Dendritic cell treated with granulocyte-macrophage colony-stimulating factor and Interleukin-4, amounts not matched to agents 40 ng/mL and 50 ng/mL, for 4 days (primary cell): ENCODE measurements at regions not wholly inside any gene's neighbourhood (a gene's known extent, or its start where the extent isn't known, plus 50 kb on each side); places are given as distances from the start of the nearest gene placed in this dataset.

Experiments
- H3K27ac Mint-ChIP-seq: one replicate; pipeline ENCODE4 v1.8.0; 2022; ENCODE audit warnings: mild to moderate bottlenecking, mixed read lengths
- H3K27me3 Mint-ChIP-seq: one replicate; pipeline ENCODE4 v1.8.0; 2022; ENCODE audit warnings: mild to moderate bottlenecking, mixed read lengths
- H3K36me3 Mint-ChIP-seq: one replicate; pipeline ENCODE4 v1.8.0; 2022; ENCODE audit warnings: low read depth, mixed read lengths
- H3K4me1 Mint-ChIP-seq: one replicate; pipeline ENCODE4 v1.8.0; 2022; ENCODE audit warnings: low read depth, mixed read lengths
- H3K4me3 Mint-ChIP-seq: one replicate; pipeline ENCODE4 v1.8.0; 2022; ENCODE audit warnings: mild to moderate bottlenecking, moderate library complexity, mixed read lengths
- H3K9me3 Mint-ChIP-seq: one replicate; pipeline ENCODE4 v1.8.0; 2022; ENCODE audit warnings: mixed read lengths
- intact Hi-C: fragments of 100-400 bp; cut with micrococcal nuclease; formaldehyde crosslinking; loops from one replicate; pipeline ENCODE4 v1.15.0; 2022

DNA sequence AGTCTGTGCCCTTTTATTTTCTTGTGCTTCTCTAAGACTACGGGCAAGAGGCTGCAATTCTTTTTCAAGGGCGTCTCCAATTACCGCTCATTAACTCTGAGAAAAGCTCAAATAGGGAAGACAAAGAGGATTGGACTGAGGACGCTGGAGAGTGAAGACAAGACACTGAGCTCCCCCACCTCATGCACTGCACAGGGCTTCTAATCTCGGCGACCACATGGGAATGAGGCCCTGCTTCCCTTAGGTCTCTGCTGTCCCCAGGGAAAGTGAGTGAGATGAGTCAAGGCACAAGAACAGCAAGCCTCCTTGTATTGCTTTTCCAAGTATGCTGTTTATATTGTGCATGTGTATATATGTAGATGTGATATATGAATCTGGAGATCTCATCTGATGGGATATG is 392.2 kb upstream of the CFAP20DC start:
- intact Hi-C loops = no loop called here
- no peaks in the 10 kb centered on the region for H3K27me3 Mint-ChIP-seq
- H3K9me3 Mint-ChIP-seq = no peaks in the 10 kb centered on the region
- H3K27ac Mint-ChIP-seq = no peak overlapping the region
- no peak overlapping the region for H3K4me3 Mint-ChIP-seq
- no peaks in the 10 kb centered on the region for H3K36me3 Mint-ChIP-seq
- H3K4me1 Mint-ChIP-seq = peaks cover 11% of the 10 kb centered on the region

DNA sequence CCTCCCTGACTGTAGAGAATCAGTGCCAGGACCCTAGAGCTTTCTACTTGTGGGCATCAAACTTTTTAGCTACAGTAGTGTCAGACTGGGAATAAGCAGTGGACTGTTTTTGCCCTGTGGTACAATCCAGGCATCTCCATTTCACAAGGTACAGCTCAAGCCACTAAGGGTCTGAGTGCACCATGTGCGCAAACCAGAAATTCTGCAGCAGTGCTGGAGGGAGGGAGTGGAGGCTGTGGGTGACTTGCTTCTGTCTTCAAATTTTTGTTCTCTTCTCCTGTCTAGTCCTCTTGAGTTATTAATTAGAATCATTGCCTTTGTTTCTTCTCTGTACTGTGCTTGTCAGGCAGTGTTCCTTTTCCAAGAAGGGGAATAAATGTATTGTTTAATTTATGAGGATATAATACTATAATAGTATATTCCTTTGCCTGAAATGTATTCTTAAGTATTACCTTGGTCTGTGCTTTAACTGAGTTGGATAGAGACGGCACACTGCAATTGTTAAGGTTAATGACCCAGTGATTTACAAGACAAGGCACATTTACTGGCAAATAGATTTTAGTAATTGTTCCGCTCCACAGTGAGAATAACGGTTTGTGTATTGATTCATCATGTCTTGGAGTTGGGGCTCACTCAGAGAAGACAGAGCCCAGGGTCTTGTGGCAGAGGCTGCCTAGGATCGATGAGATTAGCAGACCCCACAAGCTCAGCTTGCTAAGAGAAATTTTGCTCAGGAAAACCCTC is 390.6 kb upstream of the CFAP20DC start:
- H3K36me3 Mint-ChIP-seq = no peaks in the 10 kb centered on the region
- peaks cover 11% of the 10 kb centered on the region for H3K4me1 Mint-ChIP-seq
- intact Hi-C loops = no loop called here
- H3K9me3 Mint-ChIP-seq = no peaks in the 10 kb centered on the region
- H3K4me3 Mint-ChIP-seq = no peak overlapping the region
- H3K27ac Mint-ChIP-seq = no peak overlapping the region
- H3K27me3 Mint-ChIP-seq = no peaks in the 10 kb centered on the region

DNA sequence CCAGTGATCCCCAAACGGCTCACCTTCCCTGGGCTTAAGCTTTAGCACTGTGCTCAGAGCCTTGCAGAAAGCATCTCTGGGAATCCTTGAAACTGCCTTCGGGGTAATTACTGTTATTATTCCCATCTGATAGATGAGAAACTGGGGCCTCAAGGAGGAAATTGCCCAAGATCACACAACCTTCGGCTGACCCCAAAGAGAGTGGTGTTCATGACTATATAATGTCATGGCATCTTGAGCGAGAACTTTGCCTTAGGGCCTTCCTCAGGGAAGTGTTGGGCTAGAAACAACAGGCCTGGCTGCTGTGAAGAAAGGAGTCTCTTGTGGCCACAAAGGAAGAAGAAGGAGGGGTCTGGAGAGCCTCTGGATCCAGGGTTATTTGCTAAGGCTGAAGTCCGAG is 388.7 kb upstream of the CFAP20DC start:
- H3K9me3 Mint-ChIP-seq = peaks cover 12% of the 10 kb centered on the region
- intact Hi-C loops = no loop called here
- H3K36me3 Mint-ChIP-seq = no peaks in the 10 kb centered on the region
- no peak overlapping the region for H3K27ac Mint-ChIP-seq
- H3K4me1 Mint-ChIP-seq = peaks cover 11% of the 10 kb centered on the region
- no peaks in the 10 kb centered on the region for H3K27me3 Mint-ChIP-seq
- H3K4me3 Mint-ChIP-seq = no peak overlapping the region

DNA sequence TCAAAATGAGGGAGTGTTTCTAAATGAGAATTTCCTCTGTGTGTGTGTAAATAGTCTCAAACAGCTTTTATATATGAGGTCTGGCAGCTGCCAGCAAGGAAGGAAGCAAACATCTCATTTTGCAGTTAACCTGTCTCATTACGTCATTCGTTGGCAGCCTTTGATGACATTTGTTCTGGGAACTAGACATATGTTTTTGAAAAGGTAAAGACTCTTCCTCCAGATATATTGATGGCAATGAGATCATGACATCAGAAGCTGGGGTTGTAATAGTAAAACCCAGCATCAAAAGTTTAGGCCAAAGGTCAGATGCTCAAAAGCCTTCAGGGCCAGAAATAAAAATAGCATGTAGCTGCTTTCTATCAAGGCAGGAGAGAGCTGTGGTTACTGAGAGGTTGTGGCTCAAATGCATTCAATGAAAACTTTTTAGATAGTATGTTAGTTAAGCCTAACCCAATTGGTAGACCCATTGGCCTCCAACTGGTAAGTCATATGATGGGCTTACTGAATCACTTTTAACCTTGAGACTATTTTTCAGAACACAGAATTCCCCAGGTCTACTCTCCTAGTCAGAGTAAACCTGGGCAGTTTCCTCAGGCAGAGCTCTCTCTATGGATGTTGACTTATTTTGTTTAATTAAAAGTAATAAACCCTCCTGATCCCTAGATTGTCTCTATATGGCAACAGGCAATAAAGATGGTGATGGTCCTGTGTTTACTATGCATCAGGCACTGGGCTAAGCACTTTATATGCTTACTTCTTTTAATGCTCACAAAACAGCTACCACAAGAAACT is 386.5 kb upstream of the CFAP20DC start:
- Mint-ChIP-seq H3K36me3 (no peaks in the 10 kb centered on the region), H3K27me3 (no peaks in the 10 kb centered on the region), H3K9me3 (peaks cover 17% of the 10 kb centered on the region), H3K4me3 (no peak overlapping the region), H3K4me1 (peaks cover 11% of the 10 kb centered on the region), H3K27ac (no peak overlapping the region)
- intact Hi-C loops = no loop called here

DNA sequence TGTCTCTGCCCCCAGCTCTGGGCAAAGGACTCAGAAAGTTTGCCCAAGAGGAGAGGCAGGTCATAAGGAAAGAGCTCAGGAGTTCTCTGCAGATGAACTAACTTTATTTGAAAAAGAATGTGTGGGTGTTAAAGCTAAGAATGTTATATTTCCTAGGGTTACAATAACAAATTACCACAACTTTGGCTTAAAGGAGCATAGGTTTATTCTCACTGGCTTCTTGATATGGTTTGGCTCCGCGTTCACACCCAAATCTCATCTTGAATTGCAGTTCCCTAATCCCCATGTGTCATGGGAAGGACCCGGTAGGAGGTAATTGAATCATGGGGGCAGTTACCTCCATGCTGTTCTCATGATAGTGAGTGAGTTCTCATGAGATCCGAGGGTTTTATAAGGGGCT is 383.7 kb upstream of the CFAP20DC start:
- Mint-ChIP-seq H3K27ac (no peak overlapping the region), H3K4me3 (no peak overlapping the region), H3K9me3 (peaks cover 17% of the 10 kb centered on the region), H3K4me1 (peaks cover 10% of the 10 kb centered on the region), H3K36me3 (no peaks in the 10 kb centered on the region), H3K27me3 (peaks cover 3% of the 10 kb centered on the region)
- intact Hi-C loops = no loop called here

DNA sequence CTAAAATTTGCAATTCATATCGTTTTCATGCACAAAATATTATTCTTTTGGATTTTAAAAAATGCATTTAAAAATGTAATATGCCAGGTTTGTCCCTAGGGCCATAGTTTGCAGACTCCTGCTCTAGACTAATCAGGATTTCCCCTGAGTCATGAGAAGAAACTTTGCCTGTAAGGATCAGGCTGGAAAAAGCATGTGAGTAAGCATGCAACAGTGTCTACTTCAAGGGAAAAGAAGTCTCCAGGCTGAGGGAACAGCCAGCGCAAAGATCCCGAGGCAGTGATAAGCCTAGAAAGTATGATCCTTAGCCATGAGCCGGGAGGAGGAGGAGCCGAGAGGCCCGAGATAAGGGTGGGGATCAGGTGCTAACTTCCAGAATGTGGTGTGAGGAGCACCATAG is 382.8 kb upstream of the CFAP20DC start:
- intact Hi-C loops = no loop called here
- no peak overlapping the region for H3K27ac Mint-ChIP-seq
- H3K27me3 Mint-ChIP-seq = peaks cover 4% of the 10 kb centered on the region
- H3K36me3 Mint-ChIP-seq = no peaks in the 10 kb centered on the region
- peaks cover 14% of the 10 kb centered on the region for H3K4me1 Mint-ChIP-seq
- peaks cover 17% of the 10 kb centered on the region for H3K9me3 Mint-ChIP-seq
- no peak overlapping the region for H3K4me3 Mint-ChIP-seq

DNA sequence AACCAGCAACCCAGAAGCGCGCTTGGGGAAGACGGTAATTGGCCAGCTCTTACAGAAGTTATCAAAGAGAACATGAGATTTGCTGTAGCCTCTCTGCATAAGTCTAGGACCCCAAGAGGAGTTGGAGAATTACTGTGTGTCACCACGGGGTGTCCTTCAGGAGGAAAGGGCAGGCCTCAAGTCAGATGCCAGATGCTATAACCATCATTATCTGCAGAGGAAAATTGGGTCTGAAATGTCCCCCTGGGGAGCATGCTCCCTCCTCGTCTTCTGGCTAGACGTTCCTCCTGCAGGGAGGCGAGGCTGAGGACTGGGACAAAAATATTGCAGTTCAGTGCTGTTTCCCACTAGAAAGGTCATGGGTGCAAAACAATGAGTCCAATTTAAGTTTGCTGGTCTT is 380.5 kb upstream of the CFAP20DC start:
- Mint-ChIP-seq H3K27me3 (peaks cover 4% of the 10 kb centered on the region), H3K4me3 (no peak overlapping the region), H3K9me3 (peaks cover 17% of the 10 kb centered on the region), H3K27ac (no peak overlapping the region), H3K36me3 (no peaks in the 10 kb centered on the region), H3K4me1 (peaks cover 36% of the 10 kb centered on the region)
- intact Hi-C loops = no loop called here

DNA sequence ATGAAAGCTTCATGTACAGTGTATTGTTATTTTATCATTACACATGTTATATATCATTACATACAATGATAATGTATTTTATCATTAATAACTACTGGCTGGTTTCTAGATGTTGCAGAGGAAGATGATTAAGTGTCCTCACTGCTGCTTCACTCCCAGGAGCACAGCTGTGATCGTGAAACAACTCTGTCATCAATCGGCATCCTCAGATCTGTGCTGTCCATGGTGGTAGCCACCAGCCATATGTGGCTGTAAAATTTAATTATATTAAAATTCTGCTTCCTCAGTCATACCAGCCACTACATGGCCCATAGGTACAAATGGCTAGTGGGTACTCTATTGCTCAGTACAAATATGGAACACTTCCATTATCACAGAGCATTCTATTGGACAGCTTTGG is 379.4 kb upstream of the CFAP20DC start:
- H3K27ac Mint-ChIP-seq = no peak overlapping the region
- no peaks in the 10 kb centered on the region for H3K36me3 Mint-ChIP-seq
- H3K27me3 Mint-ChIP-seq = peaks cover 4% of the 10 kb centered on the region
- peaks cover 12% of the 10 kb centered on the region for H3K9me3 Mint-ChIP-seq
- no peak overlapping the region for H3K4me3 Mint-ChIP-seq
- H3K4me1 Mint-ChIP-seq = peaks cover 46% of the 10 kb centered on the region
- intact Hi-C loops = no loop called here

DNA sequence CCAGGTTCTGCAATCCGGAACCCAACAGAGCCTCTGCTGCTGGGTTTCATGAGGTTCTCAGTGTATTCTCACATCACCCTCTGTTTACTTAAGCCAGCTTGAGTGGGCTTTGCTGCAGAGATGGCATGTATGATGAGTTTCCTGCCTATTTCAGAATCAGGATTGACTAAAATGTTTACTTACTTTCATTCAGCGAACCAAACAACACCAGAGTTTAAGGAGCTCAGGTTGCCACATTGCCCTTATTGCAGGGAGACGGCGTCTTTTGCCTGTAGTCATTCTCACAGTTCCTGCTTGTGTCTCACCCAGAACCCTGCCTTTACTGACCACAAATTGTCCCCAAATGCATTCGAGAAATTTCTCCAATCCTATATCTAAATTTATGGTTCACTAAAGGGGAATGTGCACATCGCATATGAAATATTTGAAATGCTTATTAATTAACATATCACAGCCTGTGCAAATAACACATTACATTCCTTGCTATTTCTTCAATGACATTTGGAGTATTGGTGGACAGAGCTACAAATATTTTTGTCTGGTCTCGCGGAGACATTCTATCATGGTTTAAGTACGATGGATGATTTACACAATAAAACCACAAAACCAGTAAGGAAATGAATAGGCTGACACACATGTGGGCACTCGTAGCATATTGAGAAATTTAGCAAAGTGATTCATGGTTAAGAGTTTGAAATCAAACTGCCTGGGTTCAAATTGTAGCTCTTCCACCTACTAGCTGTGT is 377.2 kb upstream of the CFAP20DC start:
- Mint-ChIP-seq H3K4me3 (no peak overlapping the region), H3K36me3 (no peaks in the 10 kb centered on the region), H3K27ac (no peak overlapping the region), H3K27me3 (peaks cover 4% of the 10 kb centered on the region), H3K9me3 (no peaks in the 10 kb centered on the region), H3K4me1 (peaks cover 51% of the 10 kb centered on the region)
- intact Hi-C loops = no loop called here

DNA sequence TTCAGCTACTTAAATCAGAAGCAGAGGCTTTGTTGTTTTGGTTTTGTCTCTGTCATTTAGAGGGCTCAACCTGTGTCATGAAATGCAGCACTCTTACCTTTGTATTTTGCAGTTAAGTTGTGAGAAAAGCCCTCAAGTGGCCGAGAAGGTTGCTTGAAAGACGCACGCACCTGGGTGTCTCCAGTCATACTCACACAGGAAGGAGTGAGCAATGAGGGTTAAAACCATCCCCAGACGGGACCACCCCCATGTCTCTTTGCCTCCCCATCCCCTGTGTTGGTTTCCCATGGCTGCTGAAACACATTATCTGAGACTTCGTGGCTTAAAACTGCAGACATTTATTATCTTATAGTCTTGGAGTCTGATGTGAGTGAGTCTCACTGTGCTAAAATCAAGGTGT is 376.1 kb upstream of the CFAP20DC start:
- H3K9me3 Mint-ChIP-seq = no peaks in the 10 kb centered on the region
- H3K27me3 Mint-ChIP-seq = peaks cover 4% of the 10 kb centered on the region
- H3K4me1 Mint-ChIP-seq = peaks cover 51% of the 10 kb centered on the region
- H3K27ac Mint-ChIP-seq = no peak overlapping the region
- no peaks in the 10 kb centered on the region for H3K36me3 Mint-ChIP-seq
- intact Hi-C loops = no loop called here
- H3K4me3 Mint-ChIP-seq = no peak overlapping the region

DNA sequence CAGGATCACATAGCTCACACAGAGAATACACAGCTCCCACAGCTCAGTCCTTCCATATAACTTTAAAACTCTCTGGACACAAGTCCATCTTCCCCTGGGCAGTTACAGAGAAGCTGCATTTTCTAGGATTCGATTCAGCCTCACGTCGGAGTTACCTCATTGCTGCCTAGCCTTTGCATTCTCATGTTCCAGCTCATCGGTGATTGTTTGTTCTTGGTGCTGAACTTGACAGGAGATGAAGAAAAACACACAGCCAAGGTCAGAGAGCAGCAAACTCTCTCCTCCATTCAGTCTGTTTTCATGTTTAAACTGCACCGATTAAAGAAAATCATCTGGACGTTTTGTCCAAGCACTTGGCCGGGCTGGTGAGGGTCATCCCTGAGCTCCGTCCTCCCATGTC is 375.5 kb upstream of the CFAP20DC start:
- H3K27ac Mint-ChIP-seq = no peak overlapping the region
- intact Hi-C loops = no loop called here
- H3K4me3 Mint-ChIP-seq = no peak overlapping the region
- peaks cover 51% of the 10 kb centered on the region for H3K4me1 Mint-ChIP-seq
- no peaks in the 10 kb centered on the region for H3K9me3 Mint-ChIP-seq
- H3K27me3 Mint-ChIP-seq = peaks cover 4% of the 10 kb centered on the region
- no peaks in the 10 kb centered on the region for H3K36me3 Mint-ChIP-seq

DNA sequence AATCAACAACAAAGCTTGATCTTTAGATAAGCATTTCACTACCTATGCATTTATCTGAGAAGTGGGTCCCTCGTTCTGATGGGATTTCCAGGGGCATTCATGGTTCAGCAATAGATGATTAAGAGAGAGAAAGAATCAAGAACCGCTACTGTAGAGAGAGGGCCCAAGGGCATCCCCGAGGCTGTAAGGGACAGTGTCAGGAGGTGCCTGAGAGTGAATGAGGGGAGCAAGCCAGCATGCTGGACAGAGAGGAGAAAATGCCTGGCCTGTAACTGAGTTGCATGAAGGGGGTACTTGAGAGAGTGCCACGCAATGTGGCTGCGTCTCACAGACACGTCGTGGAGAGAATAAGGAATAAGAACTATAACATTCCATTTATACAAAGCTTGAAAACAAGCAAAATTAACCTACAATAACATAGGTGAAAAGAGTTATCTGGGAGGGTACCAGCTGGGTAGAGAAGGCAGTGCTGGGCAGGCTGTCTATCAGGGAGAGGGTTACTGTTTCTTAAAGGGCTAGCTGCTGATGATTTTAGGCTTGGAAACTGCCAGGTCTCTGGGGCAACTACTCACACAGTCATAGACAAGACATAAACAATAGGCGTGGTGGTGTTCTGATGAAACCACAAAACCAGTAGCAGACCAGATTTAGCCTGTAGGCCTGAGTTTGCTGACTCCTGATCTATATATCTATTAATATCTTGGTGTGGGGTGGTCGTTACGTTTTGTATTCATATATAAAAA is 374.6 kb upstream of the CFAP20DC start:
- H3K27ac Mint-ChIP-seq = no peak overlapping the region
- peaks cover 4% of the 10 kb centered on the region for H3K27me3 Mint-ChIP-seq
- H3K4me1 Mint-ChIP-seq = peaks cover 51% of the 10 kb centered on the region
- intact Hi-C loops = no loop called here
- H3K9me3 Mint-ChIP-seq = no peaks in the 10 kb centered on the region
- H3K36me3 Mint-ChIP-seq = no peaks in the 10 kb centered on the region
- no peak overlapping the region for H3K4me3 Mint-ChIP-seq

DNA sequence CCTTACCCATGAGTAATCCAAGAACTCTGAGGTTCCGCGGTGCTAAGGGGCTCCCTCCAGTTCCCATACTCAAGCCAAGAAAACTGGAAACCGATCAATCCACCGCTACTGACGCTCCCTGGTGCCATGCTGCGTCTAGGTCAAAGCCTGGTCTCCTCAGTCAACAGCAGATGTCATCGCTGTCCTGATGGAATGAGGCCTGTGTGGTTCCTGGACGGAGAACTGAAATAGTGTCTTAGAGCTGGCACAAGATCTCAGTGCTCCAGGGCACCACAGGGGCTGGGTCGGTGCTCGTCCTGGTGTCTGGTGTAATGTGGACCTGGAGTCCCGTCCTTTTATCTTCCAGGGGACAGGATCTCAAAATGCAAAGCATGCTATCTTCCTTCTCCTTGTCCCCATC is 373.9 kb upstream of the CFAP20DC start:
- no peak overlapping the region for H3K27ac Mint-ChIP-seq
- H3K4me1 Mint-ChIP-seq = peaks cover 48% of the 10 kb centered on the region
- H3K9me3 Mint-ChIP-seq = no peaks in the 10 kb centered on the region
- intact Hi-C loops = no loop called here
- peaks cover 3% of the 10 kb centered on the region for H3K27me3 Mint-ChIP-seq
- H3K4me3 Mint-ChIP-seq = no peak overlapping the region
- H3K36me3 Mint-ChIP-seq = no peaks in the 10 kb centered on the region

DNA sequence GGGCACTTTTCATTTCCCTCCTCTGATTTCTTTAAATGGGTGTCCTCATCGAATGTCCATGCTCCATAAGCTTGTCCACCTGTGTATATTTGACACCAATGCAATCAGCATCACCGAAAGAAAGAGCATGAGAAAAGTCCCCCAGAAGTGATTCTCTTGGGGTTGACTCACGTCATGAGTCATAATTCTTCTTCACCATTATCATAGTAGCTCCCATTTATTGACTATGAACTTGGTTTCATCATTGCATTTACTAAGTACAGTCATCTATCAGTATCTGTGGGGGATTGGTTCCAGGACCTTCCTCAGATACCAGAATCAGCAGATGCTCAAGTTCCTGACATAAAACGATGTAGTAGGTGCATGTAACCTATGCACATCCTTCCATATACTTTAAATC is 372.5 kb upstream of the CFAP20DC start:
- intact Hi-C loops = no loop called here
- Mint-ChIP-seq H3K4me1 (peaks cover 34% of the 10 kb centered on the region), H3K27me3 (no peaks in the 10 kb centered on the region), H3K4me3 (no peak overlapping the region), H3K9me3 (no peaks in the 10 kb centered on the region), H3K36me3 (no peaks in the 10 kb centered on the region), H3K27ac (no peak overlapping the region)
